ENCODE measurements at regions not wholly inside any gene's neighbourhood (a gene's known extent, or its start where the extent isn't known, plus 50 kb on each side); places are given as distances from the start of the nearest gene placed in this dataset.
"Not testable (repeated sequence)": the region's sequence is repeated elsewhere in the genome, so short reads cannot be mapped to it uniquely, and the experiment has no call there.

GRCh38 chr1:221025956-221026355 is 146.7 kb downstream of the HLX start:
- no peak for DNase-seq (ENCODE audit: low spot score)

- no peak for DNase-seq (ENCODE audit: low spot score)
Observed at GRCh38 chr1:221029981-221030649, 150.9 kb downstream of the HLX start.

GRCh38 chr1:221030990-221031389 is 151.7 kb downstream of the HLX start:
- no peak for DNase-seq (ENCODE audit: low spot score)

DNA sequence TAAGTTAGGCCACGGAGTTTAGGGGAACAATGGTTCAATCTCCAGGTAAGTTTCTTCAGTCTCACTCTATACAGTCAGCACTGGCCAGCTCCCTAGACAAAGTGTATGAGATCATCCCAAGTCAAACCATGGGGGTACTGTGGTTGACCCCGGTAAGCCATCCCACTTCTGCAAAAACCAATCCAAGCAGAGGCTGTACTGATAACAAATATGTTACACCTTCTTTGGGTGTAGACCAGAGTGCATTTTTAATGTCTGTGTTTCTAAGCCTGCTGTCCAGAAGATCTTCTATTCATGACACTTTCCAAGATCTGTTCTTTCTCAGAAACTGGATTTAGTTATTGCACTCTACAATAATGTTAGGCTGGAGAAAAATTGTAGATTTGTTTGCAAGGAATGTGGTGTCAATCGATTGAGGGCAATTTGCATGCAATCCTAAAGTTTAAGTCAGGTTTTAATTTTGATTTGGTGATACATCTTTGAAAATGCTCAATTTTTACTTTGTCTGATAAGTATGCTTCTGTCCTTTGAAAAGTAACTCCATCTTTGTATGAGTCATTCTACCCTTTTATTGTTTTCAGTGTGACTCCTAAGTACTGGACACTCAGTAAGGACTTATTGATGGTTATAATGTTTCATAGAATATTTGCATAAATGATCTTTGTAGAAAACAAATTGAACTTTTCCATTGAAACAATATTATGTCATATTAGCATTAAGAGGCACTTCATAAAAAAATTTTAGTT is 152.4 kb downstream of the HLX start:
- no peak for DNase-seq (ENCODE audit: low spot score)

DNA sequence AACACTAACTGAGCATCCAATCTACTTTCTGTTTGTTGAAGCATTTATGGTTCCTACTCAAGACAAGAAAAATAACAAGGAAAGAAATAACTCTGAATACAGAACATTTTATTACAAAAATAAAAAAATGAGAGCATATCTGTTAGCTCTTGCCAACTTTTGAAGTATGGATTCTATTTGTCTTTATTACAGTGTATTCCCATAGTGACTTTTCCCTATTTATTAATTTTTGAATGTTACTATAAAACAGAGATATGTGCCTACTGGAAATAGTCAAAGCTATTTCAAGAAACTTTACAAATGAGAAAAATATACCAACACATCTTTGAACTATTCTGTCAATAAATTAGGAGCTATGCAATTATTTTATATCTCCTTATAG is 153.0 kb downstream of the HLX start:
- DNase-seq (ENCODE audit: low spot score), result no peak

DNA sequence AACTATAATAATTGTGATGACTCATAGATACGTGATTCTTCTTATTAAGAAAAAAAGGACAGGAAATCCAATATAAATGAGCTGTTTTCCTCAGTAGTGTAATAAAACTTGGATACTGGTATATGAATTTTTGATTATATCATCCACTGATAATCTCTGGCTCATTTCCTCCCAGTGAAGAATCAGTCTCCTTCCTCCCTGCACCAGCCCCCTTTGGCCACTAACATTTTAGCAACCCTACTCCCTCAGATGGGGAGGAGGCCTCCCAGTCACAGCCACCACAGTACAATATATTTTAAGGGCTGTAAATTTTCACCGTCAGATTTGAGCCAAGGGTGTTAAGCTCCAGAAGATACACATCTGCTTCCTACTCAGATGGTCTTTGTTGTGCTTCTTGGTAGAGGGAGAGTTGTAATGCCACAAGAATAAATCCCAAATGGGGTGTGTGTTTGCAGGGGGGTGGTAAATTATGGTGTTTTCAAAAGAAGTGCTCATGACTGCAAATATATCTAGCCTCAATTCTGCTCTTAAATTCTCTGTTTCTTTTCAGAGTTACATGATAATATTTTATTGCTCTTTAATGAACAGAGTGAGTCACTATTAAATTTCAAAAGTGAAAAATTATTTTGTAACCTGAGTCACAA is 153.5 kb downstream of the HLX start:
- no peak for DNase-seq (ENCODE audit: low spot score)

GRCh38 chr1:221035662-221036153 is 156.5 kb downstream of the HLX start:
- no peak for DNase-seq (ENCODE audit: low spot score)

- no peak for DNase-seq (ENCODE audit: low spot score)
Observed at GRCh38 chr1:221039616-221040015, 160.4 kb downstream of the HLX start.

GRCh38 chr1:221040101-221040500 is 160.9 kb downstream of the HLX start:
- DNase-seq (ENCODE audit: low spot score), result no peak

GRCh38 chr1:221040691-221041285 is 161.5 kb downstream of the HLX start:
- DNase-seq (ENCODE audit: low spot score), result no peak

DNA sequence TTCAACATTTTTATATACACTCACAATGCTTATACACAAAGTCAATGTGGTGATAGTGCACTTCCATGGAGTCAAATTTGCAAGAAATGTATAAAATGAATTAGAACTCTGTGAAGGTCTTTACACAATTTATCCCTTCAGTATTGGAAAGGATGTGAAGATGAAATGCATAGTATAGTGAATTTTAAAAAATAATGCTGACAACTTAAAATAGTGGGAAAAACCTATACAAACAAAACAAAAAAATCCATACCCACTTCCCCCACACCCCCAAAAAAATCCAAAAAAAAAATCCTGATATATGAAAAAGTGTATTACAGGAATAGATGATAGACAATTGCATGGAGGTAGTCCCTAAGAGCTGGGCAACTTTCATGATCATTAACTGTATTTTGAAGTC is 165.3 kb downstream of the HLX start:
- DNase-seq (ENCODE audit: low spot score), result no peak

DNA sequence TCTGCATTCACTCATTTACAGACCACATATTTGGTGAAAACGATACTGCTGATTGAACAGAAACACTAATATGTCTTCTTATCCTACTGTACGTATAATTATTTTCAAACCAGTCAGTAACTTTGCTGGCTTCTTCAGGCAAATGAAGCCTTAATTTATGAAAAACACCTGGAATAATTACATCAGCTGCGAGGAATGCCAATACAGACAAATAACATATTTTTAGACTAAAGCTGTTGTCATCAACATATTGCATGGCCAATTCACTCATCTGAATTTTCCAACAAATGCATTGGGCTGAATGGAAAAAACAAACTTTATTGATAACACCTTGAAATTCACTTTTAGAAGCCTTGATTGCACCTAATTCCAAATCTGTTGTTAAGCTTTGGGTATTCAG is 165.9 kb downstream of the HLX start:
- no peak for DNase-seq (ENCODE audit: low spot score)

GRCh38 chr1:221045842-221046831 is 166.9 kb downstream of the HLX start:
- no peak for DNase-seq (ENCODE audit: low spot score)

DNA sequence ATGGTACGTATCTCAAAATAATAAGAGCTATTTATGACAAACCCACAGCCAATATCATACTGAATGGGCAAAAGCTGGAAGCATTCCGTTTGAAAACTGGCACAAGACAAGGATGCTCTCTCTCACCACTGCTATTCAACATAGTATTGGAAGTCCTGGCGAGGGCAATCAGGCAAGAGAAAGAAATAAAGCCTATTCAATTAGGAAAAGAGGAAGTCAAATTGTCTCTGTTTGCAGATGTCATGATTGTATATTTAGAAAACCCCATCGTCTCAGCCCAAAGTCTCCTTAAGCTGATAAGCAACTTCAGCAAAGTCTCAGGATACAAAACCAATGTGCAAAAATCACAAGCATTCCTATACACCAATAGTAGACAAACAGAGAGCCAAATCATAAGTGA is 172.1 kb downstream of the HLX start:
- DNase-seq (ENCODE audit: low spot score), result not testable (repeated sequence)

- no peak for DNase-seq (ENCODE audit: low spot score)
Observed at GRCh38 chr1:221053889-221054288, 174.6 kb downstream of the HLX start.

DNA sequence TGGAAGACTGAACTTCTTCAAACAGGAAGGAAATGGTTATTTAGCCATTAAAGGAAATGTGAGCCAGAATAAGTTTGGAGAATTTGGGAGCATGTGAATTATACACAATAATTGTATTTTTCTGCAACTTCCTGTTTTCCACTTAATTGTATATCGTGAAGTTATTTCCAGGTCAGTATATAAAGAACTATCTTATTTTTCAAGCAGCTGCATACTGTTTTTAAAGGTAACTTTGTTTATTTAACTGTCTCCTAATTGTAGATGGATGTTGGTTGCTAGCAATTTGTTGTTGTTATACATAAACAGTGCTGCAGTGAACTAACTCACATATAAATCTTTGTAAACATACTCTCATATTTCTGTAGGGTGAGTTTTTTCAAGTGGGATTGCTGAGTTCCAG is 180.3 kb downstream of the HLX start:
- DNase-seq (ENCODE audit: low spot score), result no peak

- no peak for DNase-seq (ENCODE audit: low spot score)
Observed at GRCh38 chr1:221063651-221064050, 184.4 kb downstream of the HLX start.

- DNase-seq (ENCODE audit: low spot score), result no peak
Observed at GRCh38 chr1:221066351-221067001, 187.2 kb downstream of the HLX start.

- no peak for DNase-seq (ENCODE audit: low spot score)
Observed at GRCh38 chr1:221067721-221068120, 188.5 kb downstream of the HLX start.

DNA sequence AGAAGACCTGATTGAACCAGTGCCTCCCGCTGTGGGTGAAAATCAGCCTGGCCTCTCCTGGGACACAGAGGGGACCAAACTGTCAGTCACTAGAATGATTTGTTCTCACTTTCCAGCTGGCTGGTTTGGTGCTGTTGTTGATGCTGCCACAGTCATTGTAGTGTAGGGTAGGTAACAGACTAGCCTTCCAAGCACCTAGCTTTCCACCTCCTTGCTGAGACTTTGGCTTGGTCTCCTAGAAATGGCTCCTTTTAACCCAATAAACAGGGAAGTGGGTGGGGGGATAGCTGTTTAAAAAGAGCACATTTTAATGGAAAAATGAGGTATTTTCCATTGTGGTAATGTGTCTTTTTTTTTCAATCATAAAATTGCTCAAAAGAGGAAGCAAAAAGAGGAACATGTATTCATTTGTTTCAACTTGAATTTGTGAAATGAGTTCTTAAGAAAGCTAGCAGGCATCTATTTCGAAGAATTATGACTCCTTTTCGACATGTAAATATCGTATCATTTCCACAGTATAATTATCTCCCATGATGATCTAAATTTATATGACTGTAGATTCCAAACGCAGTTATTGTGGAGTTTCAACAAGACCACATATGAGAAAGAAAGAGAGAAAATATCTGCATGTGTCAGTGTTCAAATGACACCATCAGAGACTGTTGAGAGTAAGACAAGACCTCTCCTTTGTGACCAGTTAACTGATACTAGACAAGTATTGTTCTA is 190.1 kb downstream of the HLX start:
- DNase-seq (ENCODE audit: low spot score), result no peak

Data from CD4-positive, alpha-beta T cell treated with Interleukin-15 for 4 hours (primary cell).